ENCODE measurements at regions not wholly inside any gene's neighbourhood (a gene's known extent, or its start where the extent isn't known, plus 50 kb on each side); places are given as distances from the start of the nearest gene placed in this dataset.

DNA sequence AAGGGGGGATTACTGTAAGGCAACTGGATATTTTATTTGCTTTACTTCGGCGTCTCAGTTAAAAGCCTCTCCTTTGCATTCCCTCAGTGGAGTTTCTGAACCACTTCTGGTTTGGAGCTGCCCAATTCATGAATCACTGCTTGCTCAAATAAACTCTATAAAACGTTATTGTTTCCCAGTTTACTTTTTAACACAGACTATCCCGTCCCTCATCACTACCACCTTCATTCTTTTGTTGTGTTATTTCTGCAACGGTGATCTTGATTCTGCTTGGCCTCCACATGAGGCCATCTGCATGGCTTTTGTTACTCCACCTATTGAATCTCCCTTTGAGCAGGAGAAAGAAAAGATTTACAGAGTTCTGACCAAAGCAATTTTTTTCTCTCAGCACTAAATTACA, 104.0 kb upstream of the PLEKHA5 start:
- Histone ChIP-seq H3K36me3 (ENCODE audit: control insufficient read depth in 2 of 2, extremely low read depth in 1 of 2, insufficient read depth in 2 of 2, low read length in 2 of 2) (no peaks in the 10 kb centered on the region), H3K9me3 (replicated peaks; ENCODE audit: control insufficient read depth, insufficient read depth, low read length) (no peaks in the 10 kb centered on the region), H2AFZ (ENCODE audit: low read depth, low read length) (no peak overlapping the region), H3K79me2 (ENCODE audit: control insufficient read depth, insufficient read depth, low read length) (no peaks in the 10 kb centered on the region), H3K9me1 (replicated peaks; ENCODE audit: control insufficient read depth, extremely low read depth, insufficient read depth, low read length) (no peaks in the 10 kb centered on the region), H3K9ac (replicated peaks; ENCODE audit: extremely low read depth, insufficient read depth, low read length) (no peak overlapping the region), H3K4me2 (ENCODE audit: insufficient read depth, low read length) (no peak overlapping the region), H3K27ac (ENCODE audit: insufficient read depth, low read depth, low read length) (no peak overlapping the region), H4K20me1 (replicated peaks; ENCODE audit: control insufficient read depth, extremely low read depth, insufficient read depth, low read length) (no peaks in the 10 kb centered on the region), H3K4me1 (ENCODE audit: control insufficient read depth, extremely low read depth, insufficient read depth, low read length) (no peaks in the 10 kb centered on the region), H3K27me3 (ENCODE audit: control insufficient read depth in 2 of 2, insufficient read depth in 2 of 2, low read length in 2 of 2) (no peaks in the 10 kb centered on the region), H3K4me3 (replicated peaks in 1 of 3; ENCODE audit: insufficient read depth in 1 of 3, low read depth in 1 of 3, low read length in 3 of 3) (no peak overlapping the region)
- dilution Hi-C loops (cut with MboI; ENCODE audit: extremely low pct_ligation_motif_present, low sequenced_read_pairs) (no loop called here), intact Hi-C loops (cut with micrococcal nuclease) (no loop called here)
- CTCF ChIA-PET: no interaction called here
- DNase-seq (ENCODE audit: low read depth, low spot score) (no peak), FAIRE-seq (no peak)
- no TSS peak for BruUV-seq (replicated peaks)
- POLR2A ChIA-PET: no interaction called here
- TF ChIP-seq POLR2AphosphoS5 (IDR thresholded peaks at IDR 0.05; ENCODE audit: insufficient read depth, low read depth, low read length): no peak
- no peak for TF ChIP-seq POLR2A (IDR thresholded peaks at IDR 0.05; ENCODE audit: low read depth, low read length)
- no peak for TF ChIP-seq MYC (IDR thresholded peaks at IDR 0.05; ENCODE audit: low read depth, low read length)
- no peak for TF ChIP-seq GATA2 (IDR thresholded peaks at IDR 0.05; ENCODE audit: insufficient read depth, insufficient read length, low read depth, low read length)
- TF ChIP-seq, protein P1, sequence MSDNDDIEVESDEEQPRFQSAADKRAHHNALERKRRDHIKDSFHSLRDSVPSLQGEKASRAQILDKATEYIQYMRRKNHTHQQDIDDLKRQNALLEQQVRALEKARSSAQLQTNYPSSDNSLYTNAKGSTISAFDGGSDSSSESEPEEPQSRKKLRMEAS (IDR thresholded peaks at IDR 0.05; ENCODE audit: insufficient read depth, insufficient read length): no peak
- TF ChIP-seq FOS (IDR thresholded peaks at IDR 0.05; ENCODE audit: borderline replicate concordance, insufficient read depth, low read length): no peak
- no peak for TF ChIP-seq JUN (IDR thresholded peaks at IDR 0.05; ENCODE audit: borderline replicate concordance, insufficient read depth, insufficient read length, low read depth)
- TF ChIP-seq EZH2 (IDR thresholded peaks at IDR 0.05; ENCODE audit: borderline replicate concordance, low read depth, low read length, severe bottlenecking): no peak
- TF ChIP-seq, protein P2, sequence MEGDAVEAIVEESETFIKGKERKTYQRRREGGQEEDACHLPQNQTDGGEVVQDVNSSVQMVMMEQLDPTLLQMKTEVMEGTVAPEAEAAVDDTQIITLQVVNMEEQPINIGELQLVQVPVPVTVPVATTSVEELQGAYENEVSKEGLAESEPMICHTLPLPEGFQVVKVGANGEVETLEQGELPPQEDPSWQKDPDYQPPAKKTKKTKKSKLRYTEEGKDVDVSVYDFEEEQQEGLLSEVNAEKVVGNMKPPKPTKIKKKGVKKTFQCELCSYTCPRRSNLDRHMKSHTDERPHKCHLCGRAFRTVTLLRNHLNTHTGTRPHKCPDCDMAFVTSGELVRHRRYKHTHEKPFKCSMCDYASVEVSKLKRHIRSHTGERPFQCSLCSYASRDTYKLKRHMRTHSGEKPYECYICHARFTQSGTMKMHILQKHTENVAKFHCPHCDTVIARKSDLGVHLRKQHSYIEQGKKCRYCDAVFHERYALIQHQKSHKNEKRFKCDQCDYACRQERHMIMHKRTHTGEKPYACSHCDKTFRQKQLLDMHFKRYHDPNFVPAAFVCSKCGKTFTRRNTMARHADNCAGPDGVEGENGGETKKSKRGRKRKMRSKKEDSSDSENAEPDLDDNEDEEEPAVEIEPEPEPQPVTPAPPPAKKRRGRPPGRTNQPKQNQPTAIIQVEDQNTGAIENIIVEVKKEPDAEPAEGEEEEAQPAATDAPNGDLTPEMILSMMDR (IDR thresholded peaks at IDR 0.05; ENCODE audit: extremely low read depth in 1 of 2, insufficient read depth in 1 of 2, low read depth in 1 of 2, low read length in 2 of 2): no peak
